HG03135 (cell line): ENCODE measurements at regions not wholly inside any gene's neighbourhood (a gene's known extent, or its start where the extent isn't known, plus 50 kb on each side); places are given as distances from the start of the nearest gene placed in this dataset.

Experiments
- ATAC-seq: cut with Tn5 transposase; IDR thresholded peaks from one replicate; pipeline ENCODE4 v1.9.1; 2021; ENCODE audit warnings: mild to moderate bottlenecking, moderate library complexity; ENCODE audit not compliant: unreplicated experiment

GRCh38 chr3:144362126-144362525 is 390.5 kb downstream of the DIPK2A start:
- ATAC-seq: no peak

DNA sequence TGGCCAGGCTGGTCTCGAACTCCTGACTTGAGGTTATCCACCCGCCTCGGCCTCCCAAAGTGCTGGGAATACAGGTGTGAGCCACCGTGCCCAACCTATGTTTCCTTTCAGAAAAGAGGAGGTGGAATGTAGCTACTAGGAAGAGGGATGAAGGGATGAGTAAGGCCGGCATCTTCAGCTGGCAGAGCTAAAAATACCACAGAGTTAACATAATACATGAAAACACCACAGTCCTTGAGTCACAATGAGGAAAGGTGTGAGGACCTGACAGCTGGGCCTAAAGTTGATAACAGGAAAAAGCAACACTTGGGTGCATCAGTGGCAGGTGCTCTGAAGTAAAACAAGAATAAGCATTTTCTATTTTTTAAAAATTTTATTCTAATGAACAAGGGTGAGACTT is 392.2 kb downstream of the DIPK2A start:
- no peak for ATAC-seq

DNA sequence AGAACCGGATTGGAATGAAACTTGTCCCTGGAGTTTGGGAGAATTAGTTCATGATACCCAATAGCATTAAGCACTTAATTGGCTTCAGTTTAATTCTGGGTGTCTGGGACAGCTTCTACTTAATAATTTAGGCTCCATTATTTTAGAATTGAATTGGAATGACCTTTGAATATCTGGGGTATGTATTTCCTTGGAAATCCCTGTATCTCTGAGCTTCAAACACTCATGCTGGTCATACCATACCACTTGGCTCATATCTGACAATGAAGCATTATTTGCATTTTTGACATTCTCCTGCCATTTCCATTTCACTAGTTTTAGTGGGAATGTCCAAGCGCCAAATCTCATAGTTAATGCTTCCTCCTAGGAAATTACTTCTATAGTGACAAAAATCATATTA is 393.1 kb downstream of the DIPK2A start:
- ATAC-seq: no peak

DNA sequence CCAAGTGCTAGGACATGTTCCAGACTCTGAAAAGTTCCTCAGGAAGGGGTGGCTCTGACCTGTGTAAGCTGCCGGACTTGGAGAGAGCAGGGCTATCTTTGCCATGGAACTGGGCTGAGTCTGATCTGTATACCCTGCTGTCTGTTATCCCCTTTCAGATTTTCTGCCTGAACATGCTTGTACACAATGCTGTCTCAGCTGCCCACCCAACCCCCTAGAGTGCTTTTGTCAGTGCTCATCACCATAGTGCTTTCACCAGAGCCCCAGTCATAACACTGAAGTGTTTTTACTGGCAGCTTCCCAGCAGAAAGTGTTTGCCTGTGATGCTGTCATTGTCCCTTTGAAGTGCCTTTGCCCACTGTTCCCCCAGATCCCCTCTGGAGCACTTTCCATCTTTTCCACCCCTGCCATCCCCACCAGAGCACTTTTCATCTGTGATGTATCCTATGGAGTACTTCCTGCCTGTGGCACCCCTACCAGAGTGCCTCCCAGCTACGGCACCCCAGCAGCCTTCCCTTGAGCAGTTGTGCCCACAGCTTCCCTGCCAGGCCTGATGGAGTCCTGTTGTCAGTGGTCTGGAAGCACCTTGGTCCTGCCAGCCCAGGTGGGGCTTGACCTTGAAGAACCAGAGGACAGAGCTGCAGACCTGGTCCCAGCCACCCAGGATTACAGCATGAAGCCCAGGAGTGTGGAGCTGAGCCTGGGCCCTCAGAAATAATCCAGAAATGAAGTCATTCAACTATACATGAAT is 397.7 kb downstream of the DIPK2A start:
- no peak for ATAC-seq

- no peak for ATAC-seq
Observed at GRCh38 chr3:144375088-144375487, 403.5 kb downstream of the DIPK2A start.

DNA sequence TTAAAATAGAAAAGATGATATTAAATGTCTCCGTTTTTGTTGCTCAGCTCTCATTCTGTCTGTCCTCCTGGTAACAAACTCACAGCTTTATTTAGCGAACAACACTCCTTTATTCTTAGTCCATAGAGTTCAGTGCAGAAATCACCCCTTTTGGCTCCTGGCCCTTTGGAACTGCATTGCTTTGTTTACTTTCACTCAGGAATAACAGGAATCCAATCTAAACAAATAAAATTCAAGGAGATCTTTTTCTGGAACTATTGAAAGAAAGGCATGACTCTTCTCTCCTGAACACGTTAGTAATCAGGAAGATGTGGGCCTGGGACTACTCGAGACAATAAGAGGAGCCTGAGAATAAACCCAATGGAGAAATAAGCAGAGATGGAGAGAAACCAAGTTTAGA is 409.2 kb downstream of the DIPK2A start:
- ATAC-seq: no peak

- no peak for ATAC-seq
Observed at GRCh38 chr3:144381607-144382006, 410.0 kb downstream of the DIPK2A start.

DNA sequence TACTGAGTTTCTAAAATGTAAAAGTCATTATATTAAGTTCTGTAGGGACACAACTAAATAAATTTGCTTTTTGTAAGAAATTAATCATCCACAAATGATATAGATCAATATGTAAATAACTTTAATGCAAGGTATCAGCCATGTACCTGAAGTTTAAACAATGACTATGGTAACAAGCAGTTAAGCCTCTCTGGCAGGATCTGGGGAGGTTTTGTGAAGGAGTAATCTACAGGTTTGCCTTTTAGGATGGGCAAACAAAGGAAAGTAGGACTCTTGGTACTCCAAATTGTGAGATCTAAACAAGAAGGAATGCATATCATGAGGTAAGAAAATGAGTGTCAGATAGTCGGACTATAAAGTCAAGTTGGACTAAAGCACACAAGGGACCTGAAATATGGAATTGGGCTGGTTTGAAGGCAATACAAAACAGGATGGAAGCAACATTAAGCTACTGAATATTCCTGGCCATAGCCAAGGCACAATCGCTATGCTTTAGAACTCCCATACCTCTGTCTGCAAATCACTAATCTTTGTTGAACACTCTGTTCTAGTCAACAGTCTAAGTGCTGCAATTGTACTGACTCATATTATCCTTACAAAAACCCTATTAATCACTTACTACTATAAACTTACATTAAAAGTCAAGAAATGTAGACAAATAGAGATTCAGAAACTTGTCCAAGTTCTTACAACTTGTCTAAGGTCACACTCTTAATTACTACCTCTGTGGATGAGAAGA is 412.8 kb downstream of the DIPK2A start:
- ATAC-seq: no peak

GRCh38 chr3:144390786-144391185 is 419.2 kb downstream of the DIPK2A start:
- ATAC-seq: no peak

DNA sequence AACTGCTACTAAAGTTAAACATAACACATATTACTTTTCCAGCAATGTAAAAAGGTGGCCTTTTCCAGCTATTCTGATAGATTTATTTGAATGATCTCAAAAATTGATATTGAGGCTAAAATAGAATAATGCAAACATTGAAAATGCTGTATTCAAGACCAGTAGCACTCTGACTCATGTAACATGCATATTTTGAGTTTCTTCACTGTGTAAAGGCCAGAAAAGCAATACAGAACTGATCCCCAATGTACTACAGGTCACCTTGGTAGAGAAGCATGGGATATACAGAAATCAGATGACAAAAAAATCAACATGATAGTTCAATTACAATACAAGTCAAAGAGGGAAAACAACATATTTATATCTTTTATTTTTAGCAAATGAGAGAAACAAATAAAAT is 419.6 kb downstream of the DIPK2A start:
- ATAC-seq: no peak

DNA sequence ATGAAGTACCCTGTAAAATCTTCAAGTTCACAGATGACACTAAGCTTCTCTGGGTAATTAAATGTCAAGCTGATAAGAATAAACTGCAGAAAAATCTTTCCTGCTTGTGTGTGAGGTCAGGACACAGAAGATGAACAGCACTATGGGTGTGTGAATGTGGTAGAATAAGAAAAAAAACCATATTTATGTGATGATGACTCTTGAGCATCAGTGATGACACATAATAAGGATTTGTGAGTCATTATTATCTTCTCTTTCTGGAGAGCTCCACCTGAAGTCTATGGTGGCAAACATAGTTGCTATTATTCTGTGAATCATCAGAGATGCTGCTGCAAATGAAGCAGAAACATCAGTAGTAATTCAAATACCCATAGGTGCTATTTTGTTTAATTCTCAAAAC is 422.4 kb downstream of the DIPK2A start:
- no peak for ATAC-seq

DNA sequence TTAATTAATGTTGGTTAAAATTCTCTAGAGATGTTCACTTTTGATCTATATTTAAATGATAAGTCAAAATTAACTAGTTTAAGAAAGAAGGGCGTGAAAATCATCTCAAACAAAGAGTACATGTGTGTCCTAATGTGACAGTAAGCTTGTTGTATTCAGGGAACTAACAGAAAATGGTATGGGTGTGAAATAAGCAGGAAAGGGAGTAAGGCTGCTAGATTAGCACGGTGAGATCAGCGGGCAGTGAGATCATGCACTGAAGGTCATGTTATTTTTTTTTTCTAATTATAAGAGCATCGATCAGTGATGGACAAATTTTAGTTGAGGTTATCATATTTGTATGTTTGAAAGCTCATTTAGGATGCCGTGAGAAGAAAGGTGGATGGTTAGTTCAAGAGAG is 430.8 kb downstream of the DIPK2A start:
- ATAC-seq: no peak

- no peak for ATAC-seq
Observed at GRCh38 chr3:144403040-144403457, 431.4 kb downstream of the DIPK2A start.

- no peak for ATAC-seq
Observed at GRCh38 chr3:144407335-144407734, 435.7 kb downstream of the DIPK2A start.

DNA sequence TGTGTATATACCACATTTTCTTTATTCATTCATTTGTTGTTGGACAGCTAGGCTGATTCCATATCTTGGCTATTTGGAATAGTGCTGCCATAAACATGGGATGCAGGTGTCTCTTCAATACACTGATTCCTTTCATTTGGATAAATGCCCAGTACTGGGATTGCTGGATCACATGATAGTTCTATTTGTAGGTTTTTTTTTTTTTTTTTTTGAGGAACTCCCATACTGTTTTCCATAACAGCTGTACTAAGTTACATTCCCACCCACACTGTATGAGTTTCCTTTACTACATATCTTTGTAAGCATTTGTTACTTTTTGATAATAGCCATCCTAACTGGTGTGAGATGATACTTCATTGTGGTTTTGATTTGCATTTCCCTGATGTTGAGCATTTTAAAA is 437.7 kb downstream of the DIPK2A start:
- no peak for ATAC-seq

GRCh38 chr3:144413068-144413467 is 441.4 kb downstream of the DIPK2A start:
- ATAC-seq: no peak

DNA sequence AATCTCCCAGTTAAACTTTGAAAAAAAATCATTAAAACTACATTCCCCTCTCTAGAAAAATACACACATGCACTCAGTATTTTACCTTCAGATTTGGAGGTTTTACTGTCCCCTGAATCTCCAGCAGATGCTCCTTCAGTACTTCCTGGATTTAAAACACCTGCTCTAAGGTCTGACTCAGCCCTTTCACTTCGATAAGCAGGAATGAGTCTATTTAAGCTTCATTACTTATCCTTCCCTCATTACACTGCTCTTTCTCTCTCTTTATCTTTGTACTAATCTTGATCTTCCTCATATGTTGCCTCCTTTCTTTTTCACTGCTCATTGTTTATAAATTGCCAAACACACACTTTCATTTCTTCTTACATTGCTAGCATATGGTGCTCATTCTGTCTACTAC is 443.9 kb downstream of the DIPK2A start:
- ATAC-seq: no peak

GRCh38 chr3:144424606-144425005 is 453.0 kb downstream of the DIPK2A start:
- no peak for ATAC-seq

- no peak for ATAC-seq
Observed at GRCh38 chr3:144426366-144426765, 454.7 kb downstream of the DIPK2A start.

- ATAC-seq: no peak
Observed at GRCh38 chr3:144426967-144427366, 455.3 kb downstream of the DIPK2A start.

GRCh38 chr3:144429719-144430121 is 458.1 kb downstream of the DIPK2A start:
- ATAC-seq: peak; percentile 67

GRCh38 chr3:144431134-144431533 is 459.5 kb downstream of the DIPK2A start:
- no peak for ATAC-seq
